ENCODE measurements at regions not wholly inside any gene's neighbourhood (a gene's known extent, or its start where the extent isn't known, plus 50 kb on each side); places are given as distances from the start of the nearest gene placed in this dataset.

DNA sequence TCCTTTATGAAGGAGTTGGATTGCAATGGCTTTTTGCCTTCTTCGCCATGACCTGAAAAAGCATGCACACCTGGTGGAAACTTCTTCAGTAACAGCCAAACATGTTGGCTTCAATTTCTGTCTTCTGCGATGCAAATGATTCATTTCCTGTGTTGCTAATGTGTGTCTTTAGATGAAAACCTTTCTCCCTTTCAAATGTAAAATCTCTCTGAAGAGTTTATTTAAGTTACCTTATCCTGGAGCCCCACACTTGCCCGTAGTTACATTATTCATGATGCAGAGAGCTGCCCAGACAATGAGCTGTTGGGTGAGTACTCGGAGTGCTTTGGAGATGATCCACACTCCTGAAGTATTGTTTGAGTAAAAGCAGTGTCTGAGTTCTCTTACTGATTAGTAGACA, 1100.9 kb downstream of the RPA4 start:
- TF ChIP-seq, protein P1, sequence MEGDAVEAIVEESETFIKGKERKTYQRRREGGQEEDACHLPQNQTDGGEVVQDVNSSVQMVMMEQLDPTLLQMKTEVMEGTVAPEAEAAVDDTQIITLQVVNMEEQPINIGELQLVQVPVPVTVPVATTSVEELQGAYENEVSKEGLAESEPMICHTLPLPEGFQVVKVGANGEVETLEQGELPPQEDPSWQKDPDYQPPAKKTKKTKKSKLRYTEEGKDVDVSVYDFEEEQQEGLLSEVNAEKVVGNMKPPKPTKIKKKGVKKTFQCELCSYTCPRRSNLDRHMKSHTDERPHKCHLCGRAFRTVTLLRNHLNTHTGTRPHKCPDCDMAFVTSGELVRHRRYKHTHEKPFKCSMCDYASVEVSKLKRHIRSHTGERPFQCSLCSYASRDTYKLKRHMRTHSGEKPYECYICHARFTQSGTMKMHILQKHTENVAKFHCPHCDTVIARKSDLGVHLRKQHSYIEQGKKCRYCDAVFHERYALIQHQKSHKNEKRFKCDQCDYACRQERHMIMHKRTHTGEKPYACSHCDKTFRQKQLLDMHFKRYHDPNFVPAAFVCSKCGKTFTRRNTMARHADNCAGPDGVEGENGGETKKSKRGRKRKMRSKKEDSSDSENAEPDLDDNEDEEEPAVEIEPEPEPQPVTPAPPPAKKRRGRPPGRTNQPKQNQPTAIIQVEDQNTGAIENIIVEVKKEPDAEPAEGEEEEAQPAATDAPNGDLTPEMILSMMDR (conservative IDR thresholded peaks at IDR 0.05 in 1 of 2, IDR thresholded peaks at IDR 0.05 in 1 of 2; ENCODE audit: low read depth in 1 of 2, low read length in 2 of 2), result no peak
- TF ChIP-seq EZH2 (IDR thresholded peaks at IDR 0.05; ENCODE audit: low read length, missing control alignments), result no peak
